KG1 (cell line): ENCODE measurements at regions not wholly inside any gene's neighbourhood (a gene's known extent, or its start where the extent isn't known, plus 50 kb on each side); places are given as distances from the start of the nearest gene placed in this dataset.
"Not testable (repeated sequence)": the region's sequence is repeated elsewhere in the genome, so short reads cannot be mapped to it uniquely, and the experiment has no call there.

Source experiments
- DNase-seq: peaks from one replicate; lab custom pipeline; 2025; lab: John Stamatoyannopoulos, UW

DNA sequence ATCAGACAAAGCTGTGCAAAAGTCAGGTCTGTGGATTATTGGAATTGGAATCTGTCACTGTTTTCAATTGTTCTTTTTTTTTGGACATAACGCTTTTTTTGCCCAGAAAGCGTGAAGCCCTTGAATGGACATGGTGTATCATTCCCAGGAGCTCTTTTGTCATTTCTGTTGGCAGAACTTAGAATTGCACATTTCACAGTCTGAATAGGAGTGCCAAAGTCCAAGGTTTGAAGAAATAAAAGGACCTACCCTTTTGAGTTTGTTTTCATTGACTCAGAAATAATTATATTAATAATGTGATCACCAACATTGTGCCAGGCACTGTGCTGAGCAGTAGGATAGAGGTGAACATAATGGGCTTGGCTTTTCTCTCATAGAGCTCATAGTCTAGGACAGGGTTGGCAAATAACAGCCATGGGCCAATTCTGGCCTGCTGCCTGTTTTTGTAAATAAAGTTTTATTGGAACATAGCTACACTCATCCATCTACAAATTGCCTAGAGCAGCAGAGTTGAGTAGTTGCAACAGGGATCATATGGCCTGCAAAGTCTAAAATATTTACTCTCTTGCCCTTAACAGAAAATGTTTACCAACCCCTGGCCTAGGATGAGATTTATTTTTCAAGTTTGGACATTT, 62.6 kb upstream of the ATXN1 start:
- no peak for DNase-seq

DNA sequence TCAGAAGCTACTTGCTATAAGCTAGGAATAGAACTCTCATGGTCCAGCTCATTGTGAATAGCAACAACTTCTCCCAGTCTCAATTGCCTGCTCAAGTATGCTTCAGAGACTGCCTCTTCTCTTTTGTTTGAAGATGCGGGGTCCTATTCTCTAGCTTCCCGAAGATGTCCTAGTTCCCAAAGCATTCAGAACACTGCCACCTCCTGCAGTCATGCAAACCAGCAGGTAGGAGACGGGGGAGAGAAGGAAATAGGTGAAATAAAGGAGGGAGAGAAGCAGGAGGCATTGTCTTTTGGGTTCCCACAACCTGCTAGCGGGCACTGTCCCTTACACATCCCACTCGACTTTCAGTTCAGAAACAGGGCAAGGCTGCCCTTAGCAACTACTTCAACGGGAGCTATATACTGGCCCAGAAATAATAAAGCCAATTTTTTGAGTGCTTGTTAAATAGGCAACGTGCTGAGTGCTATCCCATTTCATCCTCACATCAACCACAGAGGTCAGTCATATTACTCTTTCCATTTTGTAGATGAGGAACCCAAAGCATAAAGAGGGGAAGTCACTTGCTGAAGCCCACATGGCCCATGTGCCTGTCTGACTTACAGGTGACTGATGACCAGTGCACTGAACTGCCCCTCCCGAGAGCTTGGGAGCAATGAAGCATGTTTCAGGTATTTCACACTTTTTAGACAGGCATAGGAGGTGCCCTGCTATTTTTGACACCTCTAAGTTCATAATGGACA, 61.9 kb upstream of the ATXN1 start:
- DNase-seq, result no peak

DNA sequence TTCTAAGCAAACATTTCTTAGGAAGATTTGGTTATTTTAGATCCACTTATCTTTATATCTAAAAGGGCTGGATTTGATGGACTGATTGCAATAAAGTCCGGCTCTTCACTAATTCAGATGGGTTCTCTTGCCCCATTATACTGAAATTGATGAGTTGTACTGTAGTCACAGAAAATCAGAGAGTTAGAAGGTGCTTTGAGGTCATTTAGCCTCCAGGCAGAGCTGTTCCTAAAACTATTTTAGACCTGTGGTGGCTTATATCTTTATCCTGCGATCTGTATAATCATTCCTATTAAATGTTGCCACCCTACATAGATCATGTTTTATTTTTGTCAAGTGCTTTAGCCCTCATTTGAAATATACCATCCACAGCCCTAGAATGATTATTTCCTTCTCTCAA, 61.3 kb upstream of the ATXN1 start:
- no peak for DNase-seq

DNA sequence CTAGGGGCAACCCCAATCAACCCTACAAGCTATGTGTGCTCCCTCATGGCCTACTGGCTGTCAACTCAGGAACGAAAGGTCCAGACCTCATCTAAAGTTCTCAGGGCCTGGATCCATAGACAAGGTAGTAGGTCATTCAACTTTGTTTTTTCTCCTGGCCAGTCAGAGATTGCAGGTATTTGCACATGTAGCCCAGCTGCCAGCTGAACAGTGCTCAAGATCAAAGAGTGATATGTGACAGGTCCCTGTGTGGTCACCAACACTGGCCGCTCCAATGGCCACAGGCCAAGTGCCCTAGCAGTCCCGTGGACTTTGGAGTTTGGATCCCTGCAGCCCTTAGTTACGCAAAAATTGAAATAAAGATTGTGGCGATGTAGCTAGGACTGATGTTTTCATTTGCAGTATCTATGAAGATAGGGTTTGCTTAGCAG, 60.6 kb upstream of the ATXN1 start:
- DNase-seq, result no peak

DNA sequence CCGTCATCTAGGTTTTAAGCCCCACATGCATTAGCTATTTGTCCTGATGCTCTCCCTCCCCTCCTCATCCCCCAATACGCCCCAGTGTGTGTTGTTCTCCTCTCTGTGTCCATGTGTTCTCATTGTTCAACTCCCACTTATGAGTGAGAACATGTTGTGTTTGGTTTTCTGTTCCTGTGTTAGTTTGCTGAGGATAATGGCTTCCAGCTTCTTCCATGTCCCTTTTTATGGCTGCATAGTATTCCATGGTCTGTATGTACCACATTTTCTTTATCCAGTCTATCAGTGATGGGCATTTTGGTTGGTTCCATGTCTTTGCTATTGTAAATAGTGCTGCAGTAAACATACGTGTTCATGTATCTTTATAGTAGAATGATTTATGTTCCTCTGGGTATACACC, 59.0 kb upstream of the ATXN1 start:
- not testable (repeated sequence) for DNase-seq

DNA sequence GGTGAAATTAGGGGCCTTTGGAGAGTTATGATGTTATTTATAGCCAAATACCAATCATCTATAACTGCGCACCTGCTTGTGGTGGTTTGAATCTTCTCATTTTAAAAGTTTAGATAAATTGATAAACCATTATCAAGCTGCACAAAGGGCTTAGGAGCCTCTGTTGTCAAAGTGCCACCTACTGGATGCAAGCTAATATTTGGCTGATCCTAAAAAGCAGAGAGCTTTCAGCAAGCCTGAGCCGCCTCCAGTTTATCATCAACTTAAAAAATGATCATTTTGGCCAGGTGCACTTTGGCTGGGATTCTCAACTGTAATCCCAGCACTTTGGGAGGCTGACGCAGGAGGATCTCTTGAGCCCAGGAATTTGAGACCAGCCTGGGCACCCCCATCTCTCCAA, 58.5 kb upstream of the ATXN1 start:
- no peak for DNase-seq

DNA sequence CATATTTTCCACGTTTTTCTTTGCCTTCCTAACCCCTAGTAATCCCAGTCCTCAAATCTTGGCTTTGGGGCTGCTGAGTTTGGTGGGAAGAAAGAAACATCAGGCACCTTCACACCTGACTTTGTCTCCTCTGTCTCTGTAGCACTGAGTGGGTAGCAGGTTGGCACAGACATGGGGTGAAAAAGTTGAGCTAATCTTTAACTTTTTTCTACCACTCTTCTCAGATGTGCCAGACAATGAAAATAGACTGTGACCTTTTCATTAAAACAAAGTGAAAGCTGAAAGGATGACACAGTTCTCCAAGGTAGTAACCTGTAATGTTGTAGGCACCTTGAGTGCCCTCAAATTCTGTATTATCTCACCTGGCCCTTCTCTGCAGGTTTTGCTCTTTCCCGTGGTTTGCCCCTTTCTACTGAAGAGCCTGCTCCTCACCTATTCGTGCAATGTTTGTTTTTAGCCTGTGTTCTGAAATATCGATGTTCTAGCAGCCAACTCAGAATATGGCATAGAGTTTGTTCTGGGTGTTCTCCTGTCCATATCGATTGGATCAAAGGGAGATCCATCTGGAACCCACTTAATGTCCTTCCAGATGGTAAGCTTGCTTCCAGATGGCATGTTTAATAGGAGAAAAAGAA, 57.8 kb upstream of the ATXN1 start:
- DNase-seq, result no peak

DNA sequence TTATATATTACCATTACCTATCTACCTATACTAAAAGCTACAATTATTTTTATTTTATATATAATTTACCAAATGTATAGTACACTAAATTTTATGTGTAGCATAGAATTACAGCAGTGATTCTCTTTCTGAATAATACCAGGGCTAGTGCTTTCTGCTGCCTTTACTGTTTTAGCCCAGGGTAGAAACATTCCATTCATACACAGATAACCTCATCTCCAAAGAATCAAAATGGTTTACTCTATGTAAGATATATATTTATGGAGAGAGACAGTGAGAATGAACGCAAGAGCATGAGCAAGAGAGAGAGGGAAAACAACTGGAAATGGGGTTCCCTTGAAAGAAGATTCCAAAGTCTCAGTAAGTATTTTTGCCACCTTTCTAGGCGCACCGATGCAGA, 56.3 kb upstream of the ATXN1 start:
- no peak for DNase-seq

DNA sequence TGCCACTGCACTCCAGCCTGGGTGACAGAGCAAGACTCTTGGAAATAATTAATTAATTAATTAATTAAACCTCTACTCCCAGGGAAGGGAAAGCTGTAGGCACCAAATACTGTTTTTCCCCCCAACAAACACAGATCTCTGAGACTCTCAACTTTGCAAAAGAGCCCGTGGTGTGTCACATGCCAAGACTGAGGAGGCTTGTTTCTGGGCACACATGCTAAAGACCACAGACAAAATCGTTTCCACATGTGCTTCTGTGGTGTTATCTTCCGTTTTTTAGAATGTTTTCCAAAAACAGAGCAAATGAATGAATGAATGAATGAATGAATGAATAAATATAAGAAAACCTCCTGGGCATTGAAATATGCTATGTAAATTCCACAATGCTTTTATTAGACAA, 55.6 kb upstream of the ATXN1 start:
- no peak for DNase-seq

DNA sequence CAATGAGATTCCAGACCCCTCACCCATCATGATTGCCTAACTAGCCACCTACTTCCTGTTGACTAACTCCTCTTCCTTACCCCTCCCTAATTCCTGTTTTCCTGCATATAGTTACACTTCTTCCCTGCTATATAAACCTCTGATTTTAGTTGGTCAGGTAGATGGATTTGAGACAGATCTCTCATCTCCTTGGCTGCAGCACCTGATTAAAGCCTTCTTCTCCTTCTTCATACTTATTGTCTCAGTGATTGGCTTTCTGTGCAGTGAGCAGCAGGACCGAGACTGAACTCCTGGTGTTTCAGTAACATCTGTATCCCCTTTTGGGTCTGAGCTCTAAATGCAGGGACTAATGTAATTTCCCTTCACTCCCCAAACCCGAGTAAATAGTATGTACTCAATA, 51.7 kb upstream of the ATXN1 start:
- DNase-seq, result no peak

DNA sequence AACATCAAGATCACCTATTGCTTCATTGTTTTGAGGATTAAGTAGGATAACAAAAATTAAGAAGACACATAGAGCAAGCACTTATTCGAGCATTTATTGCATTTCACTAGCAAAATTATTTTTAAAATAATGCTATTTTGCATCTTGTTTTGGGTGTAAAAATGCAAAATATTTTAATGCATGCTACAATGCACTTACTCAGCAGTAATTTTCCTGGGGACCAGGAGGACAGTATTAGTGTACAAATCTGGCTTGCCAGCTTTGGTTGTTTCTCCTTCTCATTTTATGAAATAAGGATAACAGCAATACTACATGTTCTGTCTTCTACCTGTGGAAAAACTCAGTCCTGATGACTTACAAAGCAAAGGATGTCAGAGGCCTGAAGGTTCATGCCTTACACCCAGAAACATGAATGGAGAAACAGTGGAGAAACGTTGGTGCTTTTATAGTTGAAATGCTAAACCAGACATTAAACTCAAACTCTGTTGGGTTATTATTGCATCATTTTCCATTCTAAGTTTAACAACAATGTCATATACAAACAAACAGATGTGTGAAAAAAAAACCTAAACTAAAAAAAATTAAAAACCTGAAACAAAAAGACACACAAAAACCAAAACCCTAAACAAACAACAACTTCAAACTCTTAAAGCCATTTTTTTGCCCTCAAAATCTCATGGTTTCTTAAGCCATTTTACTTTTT, 50.2 kb upstream of the ATXN1 start:
- no peak for DNase-seq
